HG03521 (cell line): ENCODE measurements at regions not wholly inside any gene's neighbourhood (a gene's known extent, or its start where the extent isn't known, plus 50 kb on each side); places are given as distances from the start of the nearest gene placed in this dataset.
"Not testable (repeated sequence)": the region's sequence is repeated elsewhere in the genome, so short reads cannot be mapped to it uniquely, and the experiment has no call there.

Experiments used
- ATAC-seq: cut with Tn5 transposase; IDR thresholded peaks from one replicate; pipeline ENCODE4 v1.9.1; 2021; ENCODE audit warnings: mild to moderate bottlenecking, moderate library complexity; ENCODE audit not compliant: unreplicated experiment

GRCh38 chr4:116551806-116552205, 533.6 kb downstream of the TRAM1L1 start:
- no peak for ATAC-seq

GRCh38 chr4:116547632-116548031, 537.7 kb downstream of the TRAM1L1 start:
- ATAC-seq = no peak

GRCh38 chr4:116546759-116547158, 538.6 kb downstream of the TRAM1L1 start:
- no peak for ATAC-seq

- ATAC-seq = no peak
Observed at GRCh38 chr4:116544946-116545345, 540.4 kb downstream of the TRAM1L1 start.

DNA sequence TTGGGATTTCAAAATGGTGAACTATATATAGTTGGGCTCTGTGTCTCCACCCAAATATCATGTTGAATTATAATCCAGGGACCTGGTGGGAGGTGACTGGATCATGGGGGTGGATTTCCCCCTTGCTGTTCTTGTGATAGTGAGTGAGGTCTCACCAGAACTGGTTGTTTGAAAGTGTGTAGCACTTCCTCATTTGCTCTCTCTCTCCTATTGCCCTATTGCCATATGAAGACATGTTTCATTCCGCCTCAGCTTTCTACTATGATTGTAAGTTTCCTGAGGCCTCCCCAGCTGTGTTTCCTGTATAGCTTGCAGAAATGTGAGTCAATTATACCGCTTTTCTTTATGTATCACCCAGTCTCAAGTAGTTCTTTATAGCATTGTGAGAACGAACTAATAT, 545.6 kb downstream of the TRAM1L1 start:
- ATAC-seq = no peak

DNA sequence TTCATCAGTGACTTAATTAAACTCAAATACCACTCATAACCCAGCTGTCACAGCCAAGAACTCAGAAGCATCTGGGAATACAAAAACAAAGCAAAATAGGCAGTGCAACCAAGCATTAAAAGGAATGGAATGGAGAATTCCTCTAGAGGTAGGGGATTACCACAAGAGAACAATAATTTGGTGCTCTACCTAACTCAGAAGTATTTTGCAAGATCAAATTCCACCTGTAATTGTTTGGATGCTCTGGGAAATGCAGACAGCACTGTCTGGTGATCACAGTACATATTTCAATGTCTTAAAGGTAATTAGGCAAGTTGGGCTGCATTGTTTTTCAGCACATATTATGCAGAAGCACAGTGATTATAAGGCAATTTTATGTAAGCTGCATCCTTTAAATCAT, 547.5 kb downstream of the TRAM1L1 start:
- no peak for ATAC-seq

- ATAC-seq = not testable (repeated sequence)
Observed at GRCh38 chr4:116536024-116536423, 549.4 kb downstream of the TRAM1L1 start.

GRCh38 chr4:116531870-116532269, 553.5 kb downstream of the TRAM1L1 start:
- ATAC-seq = no peak

DNA sequence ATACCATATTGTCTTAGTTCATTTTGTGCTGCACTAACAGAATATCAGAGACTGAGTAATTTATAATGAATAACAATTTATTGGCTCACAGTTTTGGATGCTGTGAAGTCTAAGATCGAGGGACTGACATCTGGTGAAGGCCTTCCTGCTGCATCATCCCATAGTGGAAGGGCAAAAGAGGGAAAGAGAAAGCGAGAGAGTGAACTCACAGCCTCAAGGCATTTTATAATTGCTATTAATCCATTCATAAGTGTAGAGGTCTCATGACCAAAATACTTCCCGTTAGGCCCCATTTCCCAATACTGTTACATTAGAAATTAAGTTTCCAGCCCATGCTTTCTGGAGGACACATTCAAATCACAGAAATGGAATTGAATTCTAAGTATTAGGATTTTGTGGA, 554.4 kb downstream of the TRAM1L1 start:
- ATAC-seq = no peak

GRCh38 chr4:116530048-116530447, 555.3 kb downstream of the TRAM1L1 start:
- no peak for ATAC-seq

DNA sequence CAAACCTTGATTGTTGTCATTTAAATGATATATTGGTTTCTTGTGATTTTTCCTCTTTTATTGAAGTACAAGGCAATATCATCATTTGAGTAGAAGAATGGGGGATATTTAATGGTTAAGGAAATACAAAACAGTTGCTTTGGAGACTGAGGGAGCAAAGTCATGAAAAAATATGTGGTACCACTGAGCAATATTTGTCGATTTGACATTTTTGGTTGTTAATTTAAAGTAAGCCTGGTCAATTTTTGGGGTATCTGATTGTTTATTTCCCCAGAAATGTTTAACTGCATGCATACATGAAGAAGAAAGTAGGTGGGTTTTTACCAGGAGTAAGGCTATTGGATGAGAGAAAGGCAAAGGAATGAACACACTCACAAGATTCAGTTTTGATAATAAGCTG, 556.2 kb downstream of the TRAM1L1 start:
- no peak for ATAC-seq

GRCh38 chr4:116522922-116523321, 562.5 kb downstream of the TRAM1L1 start:
- ATAC-seq = no peak

- no peak for ATAC-seq
Observed at GRCh38 chr4:116520886-116521285, 564.5 kb downstream of the TRAM1L1 start.

- ATAC-seq = no peak
Observed at GRCh38 chr4:116516711-116517110, 568.7 kb downstream of the TRAM1L1 start.

- ATAC-seq = no peak
Observed at GRCh38 chr4:116515959-116516358, 569.4 kb downstream of the TRAM1L1 start.

GRCh38 chr4:116512552-116512951, 572.8 kb downstream of the TRAM1L1 start:
- ATAC-seq = no peak

DNA sequence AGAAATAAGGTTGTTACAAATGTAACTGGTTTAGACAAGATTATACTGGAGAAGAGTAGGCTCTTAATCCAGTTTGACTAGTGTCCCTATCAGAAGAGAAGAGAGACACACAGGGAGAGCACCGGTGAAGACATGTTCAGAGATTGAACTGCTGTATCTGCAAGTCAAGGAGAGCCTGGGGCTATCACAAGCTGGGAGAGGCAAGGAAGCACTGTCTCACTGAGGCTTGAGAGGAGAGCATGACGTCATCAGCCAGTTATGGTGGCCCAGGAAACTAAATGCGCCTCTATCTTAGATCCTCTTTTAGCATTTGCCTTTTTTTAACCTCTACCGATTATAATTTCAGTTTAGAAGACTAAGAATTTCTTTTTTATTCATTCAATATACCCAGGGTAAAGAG, 583.4 kb downstream of the TRAM1L1 start:
- no peak for ATAC-seq

- no peak for ATAC-seq
Observed at GRCh38 chr4:116500225-116500624, 585.2 kb downstream of the TRAM1L1 start.

DNA sequence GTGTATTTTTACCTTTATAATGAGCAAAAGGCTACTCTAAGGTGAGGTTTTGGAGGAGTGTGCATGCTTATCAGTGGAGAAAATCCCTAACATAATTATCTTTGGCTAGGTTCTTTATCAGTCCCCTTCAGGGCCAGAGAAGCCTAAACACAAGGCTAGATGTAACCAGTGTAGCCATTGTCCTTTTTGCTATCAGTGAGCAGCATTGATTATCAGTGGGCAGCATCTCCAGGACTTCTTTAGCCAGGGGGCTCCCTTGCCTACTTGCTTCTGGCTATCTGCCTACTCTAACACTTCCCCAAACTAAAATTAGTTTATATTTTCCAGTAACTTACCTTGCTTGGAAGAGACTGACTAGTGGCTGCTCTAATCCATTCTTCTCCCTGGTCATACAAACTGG, 595.6 kb downstream of the TRAM1L1 start:
- ATAC-seq = no peak

- no peak for ATAC-seq
Observed at GRCh38 chr4:116486401-116486800, 599.0 kb downstream of the TRAM1L1 start.

GRCh38 chr4:116480546-116480945, 604.8 kb downstream of the TRAM1L1 start:
- ATAC-seq = no peak

DNA sequence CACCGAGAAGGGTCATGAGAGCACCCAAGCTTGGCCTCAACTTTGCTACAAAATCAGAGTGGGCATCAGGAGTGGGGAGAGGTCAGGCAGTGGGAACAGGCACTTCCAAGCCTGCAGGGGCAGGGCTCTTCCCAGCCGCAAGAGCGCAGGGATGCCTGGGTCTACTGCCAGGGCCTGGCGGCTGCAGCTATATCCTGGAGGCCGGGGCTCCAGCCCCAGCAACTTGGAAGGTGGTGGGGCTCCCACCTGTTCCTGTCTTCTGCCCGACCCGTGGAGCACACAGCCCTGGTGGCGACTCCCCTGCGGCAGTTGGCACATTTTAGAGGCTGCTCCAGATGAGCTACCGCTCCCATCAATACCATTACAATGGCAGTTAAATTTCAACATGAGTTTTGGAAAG, 607.0 kb downstream of the TRAM1L1 start:
- no peak for ATAC-seq

DNA sequence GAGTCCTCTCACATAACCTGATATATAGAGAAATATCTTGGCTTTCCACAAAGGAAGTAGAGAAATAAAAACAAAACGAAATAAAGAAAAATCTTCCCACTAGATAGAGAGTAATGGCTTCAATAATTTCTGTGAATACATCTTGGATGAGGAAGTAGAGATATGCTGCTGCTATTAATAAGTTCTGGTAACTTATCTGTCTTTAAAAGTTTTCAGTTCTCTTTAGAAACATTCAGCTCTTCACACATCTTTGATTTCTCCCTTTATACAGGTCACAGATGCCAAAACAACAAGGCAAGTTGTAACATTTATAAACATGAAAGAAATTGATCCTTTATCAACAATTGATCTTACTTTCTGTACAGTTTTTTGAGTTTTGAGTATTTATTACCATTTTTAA, 615.8 kb downstream of the TRAM1L1 start:
- no peak for ATAC-seq

- ATAC-seq = no peak
Observed at GRCh38 chr4:116453127-116453526, 632.2 kb downstream of the TRAM1L1 start.
